Body of pancreas (tissue), 4 donors: ENCODE measurements at regions not wholly inside any gene's neighbourhood (a gene's known extent, or its start where the extent isn't known, plus 50 kb on each side); places are given as distances from the start of the nearest gene placed in this dataset.

Experiments used
- ATAC-seq: fragments of 150-250 bp; one replicate; pipeline ENCODE4 v1.9.1; 2016
- DNase-seq, 4 donors: peaks; one replicate each; pipeline ENCODE4 v3.0.0-alpha.2; 2019
- H3K27ac ChIP-seq, 4 donors: fragments of 200-600 bp; sonication (generic); 1 replicate in 3 of 4; 2 replicates in 1 of 4; pipeline versions ENCODE4 v1.5.1 to v1.6.1; 2016 to 2019; ENCODE audit warnings: mild to moderate bottlenecking in 1 of 4, mixed read lengths in 1 of 4, moderate library complexity in 1 of 4
- H3K27me3 ChIP-seq, 2 donors: fragments of 200-600 bp; sonication (generic); one replicate each; pipeline ENCODE4 v1.6.0; 2016; ENCODE audit warnings: mild to moderate bottlenecking in 1 of 2
- H3K36me3 ChIP-seq, 2 donors: fragments of 200-600 bp; sonication (generic); replicated peaks in 1 of 2; 2 replicates each; pipeline ENCODE4 v1.5.1; 2016; ENCODE audit warnings: low read depth in 2 of 2; ENCODE audit not compliant: insufficient read depth in 1 of 2
- H3K4me1 ChIP-seq: fragments of 200-600 bp; sonication (generic); one replicate; pipeline ENCODE4 v1.6.0; 2016
- H3K4me3 ChIP-seq, 2 donors: fragments of 200-600 bp; sonication (generic); 1 replicate in 1 of 2; 2 replicates in 1 of 2; pipeline ENCODE4 v1.5.1; 2016 to 2019
- H3K9me3 ChIP-seq, 3 donors: fragments of 200-600 bp; sonication (generic); 1 replicate in 2 of 3; 2 replicates in 1 of 3; pipeline ENCODE4 v1.5.1; 2016
- CTCF ChIP-seq, 7 experiments: fragments of 450-650 bp in 4 of 7; fragments of 200-600 bp in 3 of 7; sonication (generic) in 3 of 7; IDR thresholded peaks; one replicate each; pipeline ENCODE4 v1.5.1; 2016 to 2019; ENCODE audit warnings: antibody characterized with exemption in 7 of 7
- POLR2A ChIP-seq, 3 donors: fragments of 450-650 bp; IDR thresholded peaks; one replicate each; pipeline ENCODE4 v1.6.1; 2016; ENCODE audit warnings: antibody characterized with exemption in 3 of 3, mild to moderate bottlenecking in 2 of 3
- WGBS, 2 donors: methylation state at CpG; one replicate each; pipeline ENCODE4 v1.1.5; 2017; 5-methylcytosine and 5-hydroxymethylcytosine counted together
- intact Hi-C: fragments of 100-400 bp; cut with DNase I; formaldehyde crosslinking; loops from one replicate; pipeline ENCODE4 v1.15.1; 2023

GRCh38 chr12:116654226-116654743 lies 83.6 kb downstream of the SPRING1 start:
- intact Hi-C loops, result no loop called here
- WGBS, 2 donors, result 94 to 99% methylated on average over 6 of the region's 6 CpGs
- Histone ChIP-seq H3K27ac (no peak overlapping the region), H3K4me1 (peaks cover 17% of the 10 kb centered on the region), H3K4me3 (no peak overlapping the region), H3K9me3 (no peaks in the 10 kb centered on the region), H3K36me3 (no peaks in the 10 kb centered on the region), H3K27me3 (no peaks in the 10 kb centered on the region)
- DNase-seq (no peak), ATAC-seq (no peak)
- TF ChIP-seq CTCF (IDR thresholded peaks at IDR 0.05) (no peak), POLR2A (IDR thresholded peaks at IDR 0.05) (no peak)

- WGBS, 2 donors, result 95 to 97% methylated on average over 5 of the region's 5 CpGs
- Histone ChIP-seq H3K27me3 (no peaks in the 10 kb centered on the region), H3K36me3 (no peaks in the 10 kb centered on the region), H3K27ac (no peak overlapping the region), H3K4me1 (no peaks in the 10 kb centered on the region), H3K4me3 (no peak overlapping the region), H3K9me3 (no peaks in the 10 kb centered on the region)
- no peak for TF ChIP-seq POLR2A (IDR thresholded peaks at IDR 0.05)
- no peak for TF ChIP-seq CTCF (IDR thresholded peaks at IDR 0.05)
- intact Hi-C loops, result no loop called here
- ATAC-seq (no peak), DNase-seq (no peak)
These were observed 86.8 kb downstream of the SPRING1 start for GRCh38 chr12:116651089-116651488.

GRCh38 chr12:116650585-116651087 lies 87.2 kb downstream of the SPRING1 start:
- TF ChIP-seq POLR2A (IDR thresholded peaks at IDR 0.05) (no peak), CTCF (IDR thresholded peaks at IDR 0.05) (no peak)
- 89 to 95% methylated on average over 6 of the region's 6 CpGs for WGBS, 2 donors
- DNase-seq (no peak), ATAC-seq (no peak)
- no peaks in the 10 kb centered on the region for H3K4me1 ChIP-seq
- intact Hi-C loops, result no loop called here
- H3K9me3 ChIP-seq, result no peaks in the 10 kb centered on the region
- no peaks in the 10 kb centered on the region for H3K27me3 ChIP-seq
- H3K27ac ChIP-seq, result no peak overlapping the region
- no peak overlapping the region for H3K4me3 ChIP-seq
- H3K36me3 ChIP-seq, result no peaks in the 10 kb centered on the region

GRCh38 chr12:116650062-116650461 lies 87.8 kb downstream of the SPRING1 start:
- intact Hi-C loops, result no loop called here
- no peak for DNase-seq
- TF ChIP-seq POLR2A (IDR thresholded peaks at IDR 0.05) (no peak), CTCF (IDR thresholded peaks at IDR 0.05) (no peak)
- Histone ChIP-seq H3K9me3 (no peaks in the 10 kb centered on the region), H3K4me3 (no peak overlapping the region), H3K36me3 (no peaks in the 10 kb centered on the region), H3K27me3 (no peaks in the 10 kb centered on the region), H3K27ac (no peak overlapping the region), H3K4me1 (no peaks in the 10 kb centered on the region)
- no peak for ATAC-seq
- WGBS, 2 donors, result 85 to 93% methylated on average over 2 of the region's 2 CpGs

GRCh38 chr12:116647813-116648212 lies 88.6 kb downstream of the MAP1LC3B2 start:
- Histone ChIP-seq H3K27ac (no peak overlapping the region), H3K36me3 (no peaks in the 10 kb centered on the region), H3K4me1 (no peaks in the 10 kb centered on the region), H3K9me3 (no peaks in the 10 kb centered on the region), H3K27me3 (no peaks in the 10 kb centered on the region), H3K4me3 (no peak overlapping the region)
- DNase-seq (no peak), ATAC-seq (no peak)
- 59 to 60% methylated on average over 4 of the region's 4 CpGs for WGBS, 2 donors
- TF ChIP-seq POLR2A (IDR thresholded peaks at IDR 0.05), result no peak
- no peak for TF ChIP-seq CTCF (IDR thresholded peaks at IDR 0.05)
- intact Hi-C loops, result no loop called here
